ENCODE measurements at regions not wholly inside any gene's neighbourhood (a gene's known extent, or its start where the extent isn't known, plus 50 kb on each side); places are given as distances from the start of the nearest gene placed in this dataset.
A peak's percentile ranks its signal among the peaks of the same experiment; 100 is the strongest.

GRCh38 chr1:56390232-56390867 lies 189.0 kb downstream of the PLPP3 start:
- Histone ChIP-seq H3K27ac (ENCODE audit: low read depth, low read length) (no peak overlapping the region), H3K4me3 (ENCODE audit: low read depth, low read length) (no peak overlapping the region), H3K9me3 (ENCODE audit: control insufficient read depth, insufficient read depth, low read length) (no peaks in the 10 kb centered on the region), H3K27me3 (ENCODE audit: control insufficient read depth, insufficient read depth, low read length) (no peaks in the 10 kb centered on the region)
- TF ChIP-seq, protein P1, sequence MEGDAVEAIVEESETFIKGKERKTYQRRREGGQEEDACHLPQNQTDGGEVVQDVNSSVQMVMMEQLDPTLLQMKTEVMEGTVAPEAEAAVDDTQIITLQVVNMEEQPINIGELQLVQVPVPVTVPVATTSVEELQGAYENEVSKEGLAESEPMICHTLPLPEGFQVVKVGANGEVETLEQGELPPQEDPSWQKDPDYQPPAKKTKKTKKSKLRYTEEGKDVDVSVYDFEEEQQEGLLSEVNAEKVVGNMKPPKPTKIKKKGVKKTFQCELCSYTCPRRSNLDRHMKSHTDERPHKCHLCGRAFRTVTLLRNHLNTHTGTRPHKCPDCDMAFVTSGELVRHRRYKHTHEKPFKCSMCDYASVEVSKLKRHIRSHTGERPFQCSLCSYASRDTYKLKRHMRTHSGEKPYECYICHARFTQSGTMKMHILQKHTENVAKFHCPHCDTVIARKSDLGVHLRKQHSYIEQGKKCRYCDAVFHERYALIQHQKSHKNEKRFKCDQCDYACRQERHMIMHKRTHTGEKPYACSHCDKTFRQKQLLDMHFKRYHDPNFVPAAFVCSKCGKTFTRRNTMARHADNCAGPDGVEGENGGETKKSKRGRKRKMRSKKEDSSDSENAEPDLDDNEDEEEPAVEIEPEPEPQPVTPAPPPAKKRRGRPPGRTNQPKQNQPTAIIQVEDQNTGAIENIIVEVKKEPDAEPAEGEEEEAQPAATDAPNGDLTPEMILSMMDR (IDR thresholded peaks at IDR 0.05; ENCODE audit: low read depth, low read length) = no peak
- peak; percentile 37 for DNase-seq (ENCODE audit: low read depth, low spot score)
- ChIA-PET POLR2A (no interaction called here), CTCF (no interaction called here)

- DNase-seq (ENCODE audit: low read depth, low spot score) = no peak
- Histone ChIP-seq H3K27ac (ENCODE audit: low read depth, low read length) (no peak overlapping the region), H3K9me3 (ENCODE audit: control insufficient read depth, insufficient read depth, low read length) (no peaks in the 10 kb centered on the region), H3K4me3 (ENCODE audit: low read depth, low read length) (no peak overlapping the region), H3K27me3 (ENCODE audit: control insufficient read depth, insufficient read depth, low read length) (no peaks in the 10 kb centered on the region)
- ChIA-PET POLR2A (no interaction called here), CTCF (no interaction called here)
- TF ChIP-seq, protein P1 (IDR thresholded peaks at IDR 0.05; ENCODE audit: low read depth, low read length) = no peak
Observed at GRCh38 chr1:56389813-56390212, 189.6 kb downstream of the PLPP3 start.

- H3K4me3 ChIP-seq (ENCODE audit: low read depth, low read length) = no peak overlapping the region
- DNase-seq (ENCODE audit: low read depth, low spot score) = no peak
- CTCF ChIA-PET = no interaction called here
- POLR2A ChIA-PET = interaction anchor here (0.7 kb wide), 1 partner anchor 10 kb away, joined by 3 read pairs; no protein-coding TSS in a partner anchor
- no peaks in the 10 kb centered on the region for H3K27me3 ChIP-seq (ENCODE audit: control insufficient read depth, insufficient read depth, low read length)
- no peak overlapping the region for H3K27ac ChIP-seq (ENCODE audit: low read depth, low read length)
- TF ChIP-seq, protein P1 (IDR thresholded peaks at IDR 0.05; ENCODE audit: low read depth, low read length) = no peak
- H3K9me3 ChIP-seq (ENCODE audit: control insufficient read depth, insufficient read depth, low read length) = no peaks in the 10 kb centered on the region
Observed at GRCh38 chr1:56387071-56387740, 192.2 kb downstream of the PLPP3 start.

DNA sequence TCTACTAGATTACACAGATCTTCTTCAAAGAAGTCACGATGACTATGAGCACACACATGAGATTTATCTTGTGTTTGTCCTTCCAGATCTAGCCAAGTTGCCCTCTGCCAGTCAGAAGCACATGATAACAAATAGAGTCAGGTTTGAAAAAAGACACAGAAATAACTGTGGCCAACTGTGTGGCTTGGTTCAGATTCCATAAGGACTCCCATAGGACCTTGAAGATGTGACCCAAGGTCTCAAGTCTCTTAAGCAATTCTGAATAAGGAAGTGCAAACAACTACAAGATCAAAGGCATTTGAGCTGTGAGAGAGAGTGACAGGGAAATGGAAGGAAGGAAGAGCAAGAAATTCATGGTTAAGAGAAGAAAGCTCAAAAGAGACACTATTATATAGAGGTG lies 194.0 kb downstream of the PLPP3 start:
- no peak for DNase-seq (ENCODE audit: low read depth, low spot score)
- H3K27me3 ChIP-seq (ENCODE audit: control insufficient read depth, insufficient read depth, low read length) = no peaks in the 10 kb centered on the region
- H3K27ac ChIP-seq (ENCODE audit: low read depth, low read length) = no peak overlapping the region
- POLR2A ChIA-PET = no interaction called here
- no peaks in the 10 kb centered on the region for H3K9me3 ChIP-seq (ENCODE audit: control insufficient read depth, insufficient read depth, low read length)
- H3K4me3 ChIP-seq (ENCODE audit: low read depth, low read length) = no peak overlapping the region
- CTCF ChIA-PET = no interaction called here
- TF ChIP-seq, protein P1 (IDR thresholded peaks at IDR 0.05; ENCODE audit: low read depth, low read length) = no peak

DNA sequence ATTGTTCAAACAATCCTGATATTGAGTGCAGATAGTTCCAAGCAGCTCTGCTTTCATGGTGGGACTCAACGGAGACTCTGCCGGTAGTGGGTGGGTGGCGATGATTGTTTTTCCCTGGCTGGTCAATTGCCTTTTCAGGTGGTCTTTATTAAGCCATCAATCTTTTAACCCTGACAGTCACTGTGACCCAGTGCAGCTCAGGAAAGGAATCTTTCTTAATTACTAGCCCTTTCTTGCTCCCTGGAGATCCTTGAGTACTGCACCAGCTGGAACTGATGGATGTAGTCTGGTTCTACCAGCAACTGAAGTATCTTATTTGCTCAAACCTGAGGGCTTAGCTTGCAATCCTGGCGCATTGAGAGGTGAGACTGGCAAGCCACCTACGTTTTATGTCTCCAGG lies 196.4 kb downstream of the PLPP3 start:
- DNase-seq (ENCODE audit: low read depth, low spot score) = no peak
- H3K9me3 ChIP-seq (ENCODE audit: control insufficient read depth, insufficient read depth, low read length) = no peaks in the 10 kb centered on the region
- CTCF ChIA-PET = no interaction called here
- no peaks in the 10 kb centered on the region for H3K27me3 ChIP-seq (ENCODE audit: control insufficient read depth, insufficient read depth, low read length)
- no peak overlapping the region for H3K27ac ChIP-seq (ENCODE audit: low read depth, low read length)
- no peak overlapping the region for H3K4me3 ChIP-seq (ENCODE audit: low read depth, low read length)
- POLR2A ChIA-PET = interaction anchor here (0.6 kb wide), 1 partner anchor 94 kb away, joined by 3 read pairs; no protein-coding TSS in a partner anchor
- TF ChIP-seq, protein P1 (IDR thresholded peaks at IDR 0.05; ENCODE audit: low read depth, low read length) = no peak
